ENCODE measurements at regions not wholly inside any gene's neighbourhood (a gene's known extent, or its start where the extent isn't known, plus 50 kb on each side); places are given as distances from the start of the nearest gene placed in this dataset.
"Not testable (repeated sequence)": the region's sequence is repeated elsewhere in the genome, so short reads cannot be mapped to it uniquely, and the experiment has no call there.

DNA sequence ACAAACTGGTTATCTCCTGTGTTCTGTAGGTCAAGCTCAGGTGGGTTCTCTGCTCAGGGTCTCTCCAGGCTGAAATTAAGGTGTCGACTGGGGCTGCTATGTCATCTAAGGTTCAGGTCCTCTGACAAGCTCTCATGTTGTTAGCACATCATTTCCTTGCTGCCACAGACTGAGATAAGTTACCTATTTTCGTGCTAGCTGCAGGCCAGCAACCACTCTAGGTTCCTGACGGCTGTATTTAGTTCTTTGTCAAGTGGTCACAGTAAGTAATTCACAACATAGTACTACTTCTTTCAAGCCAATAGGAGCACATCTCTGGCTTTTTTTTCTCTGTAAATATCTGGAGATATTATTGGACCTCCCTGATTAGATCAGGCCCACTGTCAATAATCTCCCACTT, 169.3 kb upstream of the CAND1 start:
- H3K4me3 ChIP-seq (ENCODE audit: low read length) = no peak overlapping the region
- no peaks in the 10 kb centered on the region for H3K4me1 ChIP-seq (ENCODE audit: control insufficient read depth, insufficient read depth, low read length)
- TF ChIP-seq, protein P1, sequence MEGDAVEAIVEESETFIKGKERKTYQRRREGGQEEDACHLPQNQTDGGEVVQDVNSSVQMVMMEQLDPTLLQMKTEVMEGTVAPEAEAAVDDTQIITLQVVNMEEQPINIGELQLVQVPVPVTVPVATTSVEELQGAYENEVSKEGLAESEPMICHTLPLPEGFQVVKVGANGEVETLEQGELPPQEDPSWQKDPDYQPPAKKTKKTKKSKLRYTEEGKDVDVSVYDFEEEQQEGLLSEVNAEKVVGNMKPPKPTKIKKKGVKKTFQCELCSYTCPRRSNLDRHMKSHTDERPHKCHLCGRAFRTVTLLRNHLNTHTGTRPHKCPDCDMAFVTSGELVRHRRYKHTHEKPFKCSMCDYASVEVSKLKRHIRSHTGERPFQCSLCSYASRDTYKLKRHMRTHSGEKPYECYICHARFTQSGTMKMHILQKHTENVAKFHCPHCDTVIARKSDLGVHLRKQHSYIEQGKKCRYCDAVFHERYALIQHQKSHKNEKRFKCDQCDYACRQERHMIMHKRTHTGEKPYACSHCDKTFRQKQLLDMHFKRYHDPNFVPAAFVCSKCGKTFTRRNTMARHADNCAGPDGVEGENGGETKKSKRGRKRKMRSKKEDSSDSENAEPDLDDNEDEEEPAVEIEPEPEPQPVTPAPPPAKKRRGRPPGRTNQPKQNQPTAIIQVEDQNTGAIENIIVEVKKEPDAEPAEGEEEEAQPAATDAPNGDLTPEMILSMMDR (IDR thresholded peaks at IDR 0.05) = no peak
- Mint-ChIP-seq H3K27me3 (ENCODE audit: low read depth in 2 of 2) (peaks cover 0 to 14% of the 10 kb centered on the region in 2 donors), H3K9me3 (no peaks in the 10 kb centered on the region), H3K27ac (no peak overlapping the region), H3K4me3 (no peak overlapping the region), H3K36me3 (no peaks in the 10 kb centered on the region), H3K4me1 (no peaks in the 10 kb centered on the region)
- 63% methylated on average over 3 of the region's 3 CpGs for WGBS (ENCODE audit: insufficient coverage)
- intact Hi-C loops (cut with micrococcal nuclease) = no loop called here
- no peak for ATAC-seq
- H3K27ac ChIP-seq (ENCODE audit: low read length) = no peak overlapping the region
- no peak for DNase-seq
- peaks cover 2% of the 10 kb centered on the region for H3K9me3 ChIP-seq (ENCODE audit: control insufficient read depth, insufficient read depth, low read length)
- H3K36me3 ChIP-seq (ENCODE audit: control insufficient read depth, insufficient read depth, low read length) = no peaks in the 10 kb centered on the region
- peaks cover 2% of the 10 kb centered on the region for H3K27me3 ChIP-seq (ENCODE audit: control insufficient read depth, insufficient read depth, low read length)

DNA sequence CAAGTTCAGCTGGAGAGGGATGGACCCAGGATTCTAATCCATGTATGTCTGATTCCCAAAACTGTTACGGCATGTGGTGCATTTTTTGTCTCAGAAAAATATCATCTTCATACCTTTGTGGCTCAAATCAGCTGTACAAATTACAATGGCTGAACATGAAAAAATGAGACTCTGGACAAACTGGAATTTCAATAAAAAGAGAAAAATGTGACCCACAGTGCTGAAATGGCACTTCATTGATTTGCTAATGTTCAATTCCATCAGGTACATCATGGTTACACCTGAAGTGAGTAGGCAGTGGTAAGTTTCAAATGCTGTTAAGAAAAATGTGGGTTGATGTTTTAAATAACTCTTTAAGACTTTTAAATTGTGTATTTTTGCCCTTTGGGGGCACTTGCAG, 165.6 kb upstream of the CAND1 start:
- Mint-ChIP-seq H3K27ac (no peak overlapping the region), H3K36me3 (peaks cover 20% of the 10 kb centered on the region), H3K9me3 (peaks cover 5 to 17% of the 10 kb centered on the region in 2 donors), H3K4me3 (no peak overlapping the region), H3K4me1 (no peaks in the 10 kb centered on the region), H3K27me3 (ENCODE audit: low read depth in 2 of 2) (peaks cover 0 to 10% of the 10 kb centered on the region in 2 donors)
- Histone ChIP-seq H3K27me3 (ENCODE audit: control insufficient read depth, insufficient read depth, low read length) (peaks cover 2% of the 10 kb centered on the region), H3K36me3 (ENCODE audit: control insufficient read depth, insufficient read depth, low read length) (no peaks in the 10 kb centered on the region), H3K9me3 (ENCODE audit: control insufficient read depth, insufficient read depth, low read length) (peaks cover 7% of the 10 kb centered on the region), H3K4me1 (ENCODE audit: control insufficient read depth, insufficient read depth, low read length) (no peaks in the 10 kb centered on the region), H3K27ac (ENCODE audit: low read length) (no peak overlapping the region), H3K4me3 (ENCODE audit: low read length) (no peak overlapping the region)
- ATAC-seq = no peak
- DNase-seq = no peak
- TF ChIP-seq, protein P1 (IDR thresholded peaks at IDR 0.05) = no peak
- 94% methylated on average over 1 of the region's 1 CpG for WGBS (ENCODE audit: insufficient coverage)
- intact Hi-C loops (cut with micrococcal nuclease) = no loop called here

DNA sequence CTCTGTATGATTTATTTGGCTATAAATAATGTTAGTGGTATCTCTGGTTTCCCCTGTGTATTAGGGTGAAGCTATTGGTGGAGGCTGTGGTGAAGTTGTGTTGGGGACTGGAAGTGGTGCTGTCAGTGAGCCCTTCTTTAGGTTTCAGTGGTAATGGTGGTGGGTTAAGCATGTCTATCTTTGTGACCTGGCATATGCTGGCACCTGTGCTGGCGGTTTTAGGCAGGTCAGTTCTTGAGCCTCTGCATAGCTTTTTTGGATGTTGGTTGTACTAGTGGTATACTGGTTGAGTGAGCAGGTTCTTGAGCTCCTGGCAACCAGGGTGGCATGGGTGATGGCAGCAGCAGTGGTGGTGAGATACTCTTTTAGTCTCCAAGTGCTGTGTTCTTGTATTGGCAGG, 161.9 kb upstream of the CAND1 start:
- Mint-ChIP-seq H3K27ac (no peak overlapping the region), H3K27me3 (ENCODE audit: low read depth in 2 of 2) (peaks cover 0 to 3% of the 10 kb centered on the region in 2 donors), H3K36me3 (peaks cover 20% of the 10 kb centered on the region), H3K9me3 (peaks cover 5 to 17% of the 10 kb centered on the region in 2 donors), H3K4me3 (no peak overlapping the region), H3K4me1 (no peaks in the 10 kb centered on the region)
- Histone ChIP-seq H3K27ac (ENCODE audit: low read length) (no peak overlapping the region), H3K4me1 (ENCODE audit: control insufficient read depth, insufficient read depth, low read length) (no peaks in the 10 kb centered on the region), H3K36me3 (ENCODE audit: control insufficient read depth, insufficient read depth, low read length) (no peaks in the 10 kb centered on the region), H3K27me3 (ENCODE audit: control insufficient read depth, insufficient read depth, low read length) (peaks cover 2% of the 10 kb centered on the region), H3K4me3 (ENCODE audit: low read length) (no peak overlapping the region), H3K9me3 (ENCODE audit: control insufficient read depth, insufficient read depth, low read length) (peaks cover 7% of the 10 kb centered on the region)
- 74% methylated on average over 1 of the region's 1 CpG for WGBS (ENCODE audit: insufficient coverage)
- DNase-seq = no peak
- ATAC-seq = no peak
- intact Hi-C loops (cut with micrococcal nuclease) = no loop called here
- TF ChIP-seq, protein P1 (IDR thresholded peaks at IDR 0.05) = no peak

DNA sequence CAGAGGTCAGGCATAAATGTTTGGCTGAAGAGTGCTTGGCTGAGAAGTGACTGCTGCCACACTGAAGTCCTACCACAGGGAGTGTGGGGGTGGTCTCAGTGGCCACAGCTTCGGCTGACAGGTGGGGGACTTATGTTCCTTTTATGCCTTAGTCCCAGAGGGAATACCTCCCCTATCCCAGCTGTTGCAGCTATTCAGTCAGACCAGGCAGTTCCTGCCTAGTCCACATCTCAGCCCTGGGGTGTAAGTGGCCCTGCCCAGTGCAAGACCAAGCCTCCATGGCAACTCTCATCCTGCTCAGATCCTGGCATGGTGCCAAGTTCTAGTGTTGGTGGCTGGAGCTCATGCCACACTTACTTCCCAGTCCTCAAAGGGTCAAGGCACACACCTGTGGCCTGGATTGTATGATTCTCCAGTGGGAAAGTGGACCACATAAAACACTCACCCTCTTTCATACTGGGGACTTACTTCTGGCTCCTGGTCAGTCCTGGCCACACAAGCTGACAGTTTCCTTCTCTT, 161.3 kb upstream of the CAND1 start:
- TF ChIP-seq, protein P1 (IDR thresholded peaks at IDR 0.05) = no peak
- Histone ChIP-seq H3K36me3 (ENCODE audit: control insufficient read depth, insufficient read depth, low read length) (no peaks in the 10 kb centered on the region), H3K27ac (ENCODE audit: low read length) (no peak overlapping the region), H3K4me1 (ENCODE audit: control insufficient read depth, insufficient read depth, low read length) (no peaks in the 10 kb centered on the region), H3K9me3 (ENCODE audit: control insufficient read depth, insufficient read depth, low read length) (peaks cover 7% of the 10 kb centered on the region), H3K4me3 (ENCODE audit: low read length) (no peak overlapping the region), H3K27me3 (ENCODE audit: control insufficient read depth, insufficient read depth, low read length) (peaks cover 2% of the 10 kb centered on the region)
- peaks cover 20% of the 10 kb centered on the region for H3K36me3 Mint-ChIP-seq
- peaks cover 0 to 3% of the 10 kb centered on the region in 2 donors for H3K27me3 Mint-ChIP-seq (ENCODE audit: low read depth in 2 of 2)
- ATAC-seq = no peak
- H3K4me1 Mint-ChIP-seq = no peaks in the 10 kb centered on the region
- no peak overlapping the region for H3K4me3 Mint-ChIP-seq
- H3K9me3 Mint-ChIP-seq = peaks cover 5 to 17% of the 10 kb centered on the region in 2 donors
- intact Hi-C loops (cut with micrococcal nuclease) = no loop called here
- no peak for DNase-seq
- no peak overlapping the region for H3K27ac Mint-ChIP-seq
- WGBS (ENCODE audit: insufficient coverage) = 75% methylated on average over 1 of the region's 1 CpG

DNA sequence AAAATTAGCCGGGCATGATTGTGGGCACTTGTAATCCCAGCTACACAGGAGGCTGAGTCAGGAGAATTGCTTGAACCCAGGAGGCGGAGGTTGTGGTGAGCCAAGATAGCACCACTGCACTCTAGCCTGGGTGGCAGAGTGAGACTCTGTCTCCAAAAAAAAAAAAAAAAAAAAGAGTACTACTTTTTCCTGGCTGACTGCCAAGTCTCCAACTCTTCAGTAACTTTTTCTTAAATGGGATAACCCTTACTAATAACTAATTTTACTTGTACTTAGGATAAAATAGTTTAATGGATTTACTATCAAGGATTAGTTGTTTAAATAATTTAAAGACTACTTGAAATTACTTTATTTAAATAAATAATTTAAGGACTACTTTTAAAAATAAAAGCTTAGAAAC, 158.8 kb upstream of the CAND1 start:
- H3K27ac ChIP-seq (ENCODE audit: low read length); ATAC-seq; DNase-seq; H3K27ac Mint-ChIP-seq; H3K4me3 ChIP-seq (ENCODE audit: low read length); H3K27me3 ChIP-seq (ENCODE audit: control insufficient read depth, insufficient read depth, low read length); H3K4me1 ChIP-seq (ENCODE audit: control insufficient read depth, insufficient read depth, low read length); intact Hi-C loops (cut with micrococcal nuclease); H3K4me3 Mint-ChIP-seq; H3K9me3 ChIP-seq (ENCODE audit: control insufficient read depth, insufficient read depth, low read length); H3K36me3 ChIP-seq (ENCODE audit: control insufficient read depth, insufficient read depth, low read length); H3K4me1 Mint-ChIP-seq: not testable (repeated sequence)
- Mint-ChIP-seq H3K36me3 (peaks cover 20% of the 10 kb centered on the region), H3K9me3 (peaks cover 5 to 16% of the 10 kb centered on the region in 2 donors), H3K27me3 (ENCODE audit: low read depth in 2 of 2) (peaks cover 3 to 12% of the 10 kb centered on the region in 2 donors)
- WGBS (ENCODE audit: insufficient coverage) = 93% methylated on average over 2 of the region's 2 CpGs
